Superior temporal gyrus (tissue), 1 donor: ENCODE measurements at regions not wholly inside any gene's neighbourhood (a gene's known extent, or its start where the extent isn't known, plus 50 kb on each side); places are given as distances from the start of the nearest gene placed in this dataset.
"Not testable (repeated sequence)": the region's sequence is repeated elsewhere in the genome, so short reads cannot be mapped to it uniquely, and the experiment has no call there.

Experiments used
- DNase-seq: peaks from one replicate; pipeline ENCODE4 v3.0.0-alpha.2; 2016; ENCODE audit errors: extremely low spot score

GRCh38 chr21:35204125-35204524 is 155.0 kb upstream of the RUNX1 start:
- DNase-seq, result no peak

- DNase-seq, result no peak
Measured at GRCh38 chr21:35203093-35203977, 154.2 kb upstream of the RUNX1 start.

GRCh38 chr21:35202431-35202830 is 153.3 kb upstream of the RUNX1 start:
- DNase-seq, result no peak

- DNase-seq, result no peak
Measured at GRCh38 chr21:35201799-35202198, 152.7 kb upstream of the RUNX1 start.

GRCh38 chr21:35201288-35201687 is 152.2 kb upstream of the RUNX1 start:
- no peak for DNase-seq

- DNase-seq, result no peak
Measured at GRCh38 chr21:35199733-35200015, 150.6 kb upstream of the RUNX1 start.

- DNase-seq, result no peak
Measured at GRCh38 chr21:35198982-35199732, 150.1 kb upstream of the RUNX1 start.

GRCh38 chr21:35198565-35198964 is 149.5 kb upstream of the RUNX1 start:
- no peak for DNase-seq

- DNase-seq, result no peak
Measured at GRCh38 chr21:35197992-35198431, 148.9 kb upstream of the RUNX1 start.

- no peak for DNase-seq
Measured at GRCh38 chr21:35197191-35197590, 148.1 kb upstream of the RUNX1 start.

GRCh38 chr21:35196128-35196527 is 147.0 kb upstream of the RUNX1 start:
- no peak for DNase-seq

GRCh38 chr21:35195232-35195631 is 146.1 kb upstream of the RUNX1 start:
- DNase-seq, result no peak

- no peak for DNase-seq
Measured at GRCh38 chr21:35191754-35192153, 142.7 kb upstream of the RUNX1 start.

GRCh38 chr21:35191128-35191527 is 142.0 kb upstream of the RUNX1 start:
- no peak for DNase-seq

GRCh38 chr21:35190201-35190701 is 141.1 kb upstream of the RUNX1 start:
- DNase-seq, result no peak

GRCh38 chr21:35189077-35189863 is 140.2 kb upstream of the RUNX1 start:
- DNase-seq, result no peak

GRCh38 chr21:35183389-35183788 is 134.3 kb upstream of the RUNX1 start:
- DNase-seq, result not testable (repeated sequence)

GRCh38 chr21:35179990-35180540 is 131.0 kb upstream of the RUNX1 start:
- no peak for DNase-seq

GRCh38 chr21:35178827-35179226 is 129.7 kb upstream of the RUNX1 start:
- DNase-seq, result no peak

- DNase-seq, result no peak
Measured at GRCh38 chr21:35178098-35178497, 129.0 kb upstream of the RUNX1 start.

GRCh38 chr21:35172231-35172630 is 123.1 kb upstream of the RUNX1 start:
- DNase-seq, result no peak

GRCh38 chr21:35171385-35171784 is 122.3 kb upstream of the RUNX1 start:
- no peak for DNase-seq
